Activated CD4-positive, alpha-beta T cell treated with anti-CD3 and anti-CD28 coated beads for 24 hours (primary cell): ENCODE measurements at regions not wholly inside any gene's neighbourhood (a gene's known extent, or its start where the extent isn't known, plus 50 kb on each side); places are given as distances from the start of the nearest gene placed in this dataset.
"Not testable (repeated sequence)": the region's sequence is repeated elsewhere in the genome, so short reads cannot be mapped to it uniquely, and the experiment has no call there.

Experiments used
- DNase-seq, 2 donors: peaks; one replicate each; pipeline ENCODE4 v3.0.0-alpha.2; 2020; ENCODE audit warnings: low read depth in 2 of 2

DNA sequence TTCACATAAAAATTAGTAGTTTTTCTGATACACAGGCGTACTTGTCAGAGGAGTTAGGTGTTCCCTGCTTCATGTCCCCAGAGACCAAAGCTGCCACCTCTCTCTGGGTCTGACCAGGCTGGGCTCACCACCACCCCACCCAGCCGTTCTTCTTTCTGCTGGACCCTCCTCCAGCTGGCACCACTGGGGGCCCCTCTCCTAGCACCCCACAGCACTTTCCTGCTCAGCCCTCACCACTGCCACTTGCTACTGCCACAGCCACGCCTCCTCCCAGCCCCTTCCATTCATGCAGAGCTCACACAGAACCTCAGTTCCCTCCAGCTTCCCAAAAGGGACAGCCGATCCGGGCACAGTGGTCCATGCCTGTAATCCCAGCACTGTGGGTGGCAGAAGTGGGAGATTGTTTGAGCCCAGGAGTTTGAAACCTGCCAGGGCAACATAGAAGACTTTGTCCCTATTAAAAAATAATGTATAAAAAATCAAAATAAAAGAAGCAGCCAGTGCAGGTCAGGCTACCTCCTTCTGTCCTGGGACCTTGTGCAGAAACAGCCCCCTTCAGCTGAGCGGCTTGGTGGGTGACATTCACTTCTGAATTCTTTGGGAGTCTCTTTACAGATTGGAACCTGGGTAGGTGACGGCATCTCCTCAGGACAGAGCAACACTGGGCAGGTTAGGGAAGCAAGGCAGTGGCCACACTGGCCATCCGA is 208.3 kb downstream of the TOMM20 start:
- no peak for DNase-seq

DNA sequence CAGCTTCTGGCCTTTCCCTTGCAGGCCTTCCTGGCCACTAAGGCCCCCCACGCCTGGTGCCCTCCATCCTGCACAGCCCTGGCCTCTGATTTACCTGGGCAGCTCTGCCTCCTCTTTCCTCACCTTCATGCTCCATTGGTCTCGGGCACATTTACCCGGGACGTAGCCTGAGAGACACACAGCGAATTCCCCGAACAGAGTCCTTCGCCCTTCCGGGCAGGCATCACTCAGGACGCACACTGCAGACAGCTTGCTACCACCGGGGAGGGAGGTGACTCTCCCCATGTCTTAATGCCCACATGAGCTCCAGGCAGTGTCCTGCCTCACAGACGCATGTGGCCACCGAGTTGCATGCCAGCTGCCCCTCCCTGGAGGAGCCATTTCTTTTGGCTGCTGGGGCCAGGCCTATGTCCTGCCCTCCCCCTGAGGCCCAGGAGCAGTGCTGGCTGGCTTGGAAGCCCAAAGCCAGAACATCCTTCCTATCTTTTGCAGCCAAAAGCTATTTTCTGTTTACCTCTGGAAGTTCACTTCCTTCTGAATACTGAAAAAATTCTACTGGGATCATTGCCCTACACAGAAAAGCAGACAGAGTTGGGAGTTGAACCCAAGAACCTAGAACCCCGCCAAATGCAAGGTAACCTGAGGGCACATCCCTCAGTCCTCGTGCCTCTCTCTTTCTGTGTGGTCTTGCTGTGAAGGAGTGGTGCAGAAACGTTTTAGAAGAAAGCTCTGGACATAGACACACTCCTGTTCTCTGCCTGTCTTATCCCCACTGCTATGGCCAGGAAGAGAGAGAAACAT is 209.5 kb downstream of the TOMM20 start:
- DNase-seq: no peak

DNA sequence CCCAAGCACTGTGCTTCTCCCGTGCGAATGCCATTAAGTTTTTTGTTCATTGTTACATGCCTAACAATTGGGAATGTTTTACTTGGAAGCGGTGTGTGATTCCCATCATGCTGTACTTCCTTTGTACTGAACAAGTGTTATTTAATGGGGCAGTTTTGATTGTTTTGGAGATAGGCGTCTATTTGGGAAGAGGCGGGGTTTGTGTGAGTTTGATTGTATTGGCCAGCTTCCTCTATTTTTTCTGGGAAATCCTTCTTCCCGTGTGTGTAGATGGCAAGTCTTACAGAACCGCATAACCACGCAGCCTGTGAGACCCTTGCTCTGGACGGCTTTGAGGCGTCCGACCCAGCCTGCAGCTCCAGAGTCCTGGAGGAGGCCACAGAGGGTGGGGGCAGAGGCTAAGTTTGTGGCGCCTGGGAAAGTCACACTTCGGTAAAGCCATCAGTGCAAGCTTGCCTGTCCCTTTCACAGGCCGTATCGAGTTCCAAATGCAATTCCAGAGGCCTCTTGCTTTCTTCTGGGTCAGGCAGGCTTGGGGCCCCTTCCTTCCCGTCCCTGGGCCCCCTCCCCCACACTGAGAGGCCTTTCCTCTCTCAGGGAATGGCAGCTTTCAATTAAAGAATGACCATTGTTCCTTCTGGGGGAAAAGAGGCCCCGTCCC is 210.3 kb downstream of the TOMM20 start:
- no peak for DNase-seq

DNA sequence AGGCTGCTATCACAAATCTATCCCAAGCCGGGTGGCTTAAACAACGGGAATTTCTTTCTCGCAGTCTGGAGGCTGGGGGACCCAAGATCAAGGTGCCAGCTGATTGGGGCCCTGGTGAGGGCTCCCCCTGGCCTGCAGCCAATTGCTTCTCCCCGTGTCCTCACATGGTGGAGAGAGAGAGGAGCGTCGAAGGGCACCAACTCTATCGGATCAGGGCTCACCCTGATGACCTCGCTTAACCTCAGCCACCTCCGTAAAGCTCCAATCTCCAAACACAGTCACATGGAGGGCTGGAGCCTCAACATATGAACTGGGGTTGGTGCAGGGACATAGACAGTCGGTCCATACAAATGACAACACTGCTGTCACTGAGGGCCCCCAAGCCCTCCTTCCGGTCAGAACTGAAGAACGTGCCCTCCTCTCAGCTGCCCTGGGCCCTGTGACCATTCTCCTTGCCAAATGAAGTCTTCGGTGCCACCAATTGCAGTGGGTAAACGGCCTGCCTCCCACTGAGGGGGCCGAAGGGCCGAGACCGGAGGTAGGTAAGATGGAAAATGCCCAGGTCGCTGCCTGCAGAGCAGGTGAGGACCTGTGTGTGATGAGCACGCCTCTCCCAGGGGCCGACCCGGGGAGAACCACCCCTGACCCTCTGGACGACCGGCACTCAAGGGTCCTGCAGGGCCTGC is 211.0 kb downstream of the TOMM20 start:
- DNase-seq: no peak

DNA sequence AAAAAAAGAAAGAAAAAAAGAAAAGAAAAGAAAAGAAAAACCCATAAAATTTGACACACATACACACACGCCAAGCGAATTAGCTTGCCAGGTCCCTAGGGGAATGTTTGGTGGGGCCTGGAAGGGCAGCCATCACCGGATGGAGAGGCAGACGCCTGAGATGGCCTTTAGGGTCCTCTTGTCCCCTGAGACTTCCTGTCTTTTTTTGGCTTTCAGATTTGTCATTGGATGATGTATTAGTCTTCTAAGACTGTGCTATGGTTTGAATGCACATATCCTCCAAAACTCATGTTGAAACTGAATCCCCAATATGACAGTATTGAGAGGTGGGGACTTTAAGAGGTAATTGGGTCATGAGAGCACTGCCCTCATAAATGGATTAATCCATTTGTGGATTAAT is 211.8 kb downstream of the TOMM20 start:
- no peak for DNase-seq

DNA sequence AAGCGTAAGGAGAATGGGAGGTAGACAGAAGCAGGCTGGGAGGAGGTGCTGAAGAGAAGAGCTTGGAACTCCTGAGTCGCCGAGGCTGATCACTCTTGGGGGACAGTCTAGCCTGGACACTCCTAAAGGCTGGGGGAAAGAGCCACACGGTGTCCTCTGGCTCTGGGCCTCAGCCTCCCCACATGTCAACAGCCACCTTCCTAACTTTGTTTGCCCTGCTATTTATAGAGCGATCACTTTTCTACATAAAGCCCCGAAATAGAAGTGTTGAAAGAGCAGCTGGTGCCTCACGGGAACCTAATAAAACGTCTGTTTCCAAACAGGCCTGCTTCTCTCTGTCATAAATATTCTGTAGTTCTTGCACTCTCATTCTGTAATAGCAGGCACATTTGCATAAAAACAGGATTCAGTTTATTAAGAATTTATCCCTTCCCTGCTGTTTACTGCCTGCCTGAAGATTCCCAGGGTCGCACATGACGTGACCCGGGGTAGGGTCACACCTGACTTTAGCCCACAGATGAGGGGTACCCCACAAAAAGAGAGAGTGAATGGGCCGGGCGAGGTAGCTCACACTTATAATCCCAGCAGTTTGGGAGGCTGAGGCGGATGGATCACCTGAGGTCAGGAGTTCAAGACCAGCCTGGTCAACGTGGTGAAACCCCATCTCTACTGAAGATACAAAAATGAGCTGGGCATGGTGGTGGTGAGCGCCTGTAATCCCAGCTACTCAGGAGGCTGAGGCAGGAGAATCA is 212.5 kb downstream of the TOMM20 start:
- no peak for DNase-seq

DNA sequence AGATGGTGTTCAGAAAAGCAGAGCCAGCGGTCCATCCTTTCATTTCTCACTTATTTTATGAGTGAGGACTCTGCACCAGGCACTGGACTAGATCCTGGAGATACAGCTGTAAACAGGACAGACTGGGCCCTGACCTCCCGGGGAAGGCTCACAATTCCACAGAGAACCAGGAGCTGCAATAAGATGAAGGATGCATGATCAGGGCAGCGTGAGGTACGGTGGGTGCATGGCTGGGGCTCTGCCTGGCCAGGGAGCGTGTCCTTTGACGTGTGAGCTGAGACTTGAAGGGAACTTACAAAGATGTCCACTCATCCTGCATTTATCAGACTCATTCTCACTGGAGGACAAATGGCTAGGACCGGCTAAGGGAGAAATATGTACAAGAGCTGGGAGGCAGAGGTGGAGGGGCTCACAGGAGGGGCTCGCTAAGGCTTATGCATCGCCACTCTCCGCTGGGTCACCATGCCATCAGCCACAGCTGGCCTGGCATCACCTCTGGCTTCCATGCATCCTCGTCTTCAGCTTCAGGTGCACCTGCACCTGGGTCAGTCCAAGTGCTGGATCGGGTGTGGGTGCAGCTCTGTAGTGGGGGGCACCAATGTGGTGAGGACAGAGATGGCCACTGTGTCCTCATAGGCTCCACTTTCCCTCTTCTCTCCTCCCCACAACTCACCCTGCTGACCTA is 213.9 kb downstream of the TOMM20 start:
- no peak for DNase-seq

DNA sequence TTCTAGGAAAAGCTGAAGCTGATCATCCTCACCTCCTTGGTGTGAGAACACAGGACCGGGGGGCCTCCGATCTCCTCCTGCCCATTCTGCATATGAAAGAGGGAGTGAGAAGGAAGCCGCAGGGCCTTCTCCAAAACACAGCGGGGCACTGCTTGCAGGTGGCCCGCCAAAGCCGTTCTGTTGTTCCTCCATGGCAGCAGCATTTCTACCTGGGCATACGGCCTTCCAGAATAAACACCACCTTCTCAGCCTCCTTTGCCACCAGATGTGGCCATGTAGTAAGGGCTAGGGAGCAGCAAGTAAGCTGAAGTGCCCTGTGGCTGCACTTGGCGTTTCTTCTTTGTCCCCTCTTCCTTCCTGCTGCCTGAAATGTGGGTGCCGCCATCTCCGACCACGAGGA is 214.9 kb downstream of the TOMM20 start:
- DNase-seq: no peak

DNA sequence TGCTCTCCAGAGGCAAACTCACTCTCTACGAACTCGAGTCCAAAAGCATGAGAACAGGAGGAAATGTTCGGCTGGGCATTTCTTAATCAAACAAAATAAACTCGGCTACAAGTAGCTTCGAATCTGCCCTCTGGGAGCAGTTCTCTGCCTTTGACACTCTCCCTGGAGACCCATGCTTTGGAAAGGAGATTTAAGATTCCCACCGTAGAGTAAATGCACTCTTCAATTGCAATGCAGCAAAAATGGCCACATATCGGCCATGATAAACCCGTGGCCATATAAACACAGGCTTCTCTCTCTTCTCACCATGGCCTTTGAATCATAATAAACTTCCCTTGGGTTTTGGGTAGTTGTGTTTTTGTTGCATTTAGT is 215.4 kb downstream of the TOMM20 start:
- no peak for DNase-seq

DNA sequence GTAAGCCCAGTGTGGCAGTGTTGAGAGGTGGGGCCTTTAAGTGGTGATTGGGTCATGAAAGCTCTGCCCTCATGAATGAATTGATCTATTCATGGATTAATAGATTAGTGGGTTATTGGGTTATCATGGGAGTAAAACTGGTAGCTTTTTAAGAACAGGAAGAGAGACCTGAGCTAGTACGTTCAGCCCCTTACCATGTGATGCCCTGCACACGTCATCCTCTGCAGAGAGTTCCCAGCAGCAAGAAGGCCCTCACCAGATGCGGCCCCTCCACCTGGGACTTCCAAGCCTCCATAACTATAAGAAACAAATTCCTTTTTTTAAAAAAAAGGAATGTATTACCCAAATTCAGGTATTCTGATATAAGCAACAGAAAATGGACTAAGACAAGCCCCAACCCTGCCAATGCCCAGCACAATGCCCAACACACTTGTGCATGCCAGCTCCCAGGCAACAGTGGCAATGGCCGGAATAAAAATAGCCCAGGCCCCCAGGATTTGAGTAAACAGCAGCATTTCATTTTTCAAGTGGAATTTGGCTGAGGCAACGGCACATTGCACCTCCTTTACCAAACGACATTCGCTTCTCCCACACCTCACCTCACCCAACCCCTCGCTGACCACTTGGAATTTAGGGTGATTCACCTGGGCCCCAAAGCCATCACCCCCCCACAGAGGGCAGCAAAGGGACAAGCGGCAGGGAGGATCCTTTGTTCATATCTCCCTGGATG is 215.9 kb downstream of the TOMM20 start:
- no peak for DNase-seq

DNA sequence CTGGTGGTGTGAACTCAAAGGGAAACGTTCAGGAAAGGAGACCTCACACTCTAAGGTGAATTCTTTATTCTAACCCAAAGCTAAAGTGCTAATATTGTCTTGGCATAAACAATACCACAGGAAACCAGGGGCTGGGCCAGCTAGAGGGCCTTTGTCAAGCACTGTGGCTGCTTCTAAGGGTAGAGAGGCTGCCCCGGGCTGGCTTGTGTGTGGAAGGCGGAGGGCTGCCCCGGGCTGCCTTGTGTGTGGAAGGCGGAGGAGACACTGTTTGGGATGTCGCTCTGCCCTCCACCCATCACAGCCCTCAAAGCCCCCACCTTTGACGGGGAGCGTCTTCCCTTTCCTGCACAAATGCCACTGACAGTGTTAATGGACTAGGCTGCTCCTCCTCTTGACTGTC is 216.8 kb downstream of the TOMM20 start:
- DNase-seq: no peak

DNA sequence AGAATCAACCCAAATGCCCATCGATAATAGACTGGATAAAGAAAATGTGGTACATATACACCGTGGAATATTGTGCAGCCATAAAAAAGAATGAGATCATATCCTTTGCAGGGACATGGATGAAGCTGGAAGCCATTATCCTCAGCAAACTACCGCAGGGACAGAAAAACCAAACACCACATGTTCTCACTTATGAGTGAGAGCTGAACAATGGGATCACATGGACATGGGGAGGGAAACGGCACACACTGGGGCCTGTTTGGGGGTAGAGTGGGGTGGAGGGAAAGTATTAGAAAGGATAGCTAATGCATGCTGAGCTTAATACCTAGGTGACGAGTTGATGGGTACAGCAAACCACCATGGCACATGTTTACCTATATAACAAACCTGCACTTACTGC is 217.5 kb downstream of the TOMM20 start:
- DNase-seq: not testable (repeated sequence)

DNA sequence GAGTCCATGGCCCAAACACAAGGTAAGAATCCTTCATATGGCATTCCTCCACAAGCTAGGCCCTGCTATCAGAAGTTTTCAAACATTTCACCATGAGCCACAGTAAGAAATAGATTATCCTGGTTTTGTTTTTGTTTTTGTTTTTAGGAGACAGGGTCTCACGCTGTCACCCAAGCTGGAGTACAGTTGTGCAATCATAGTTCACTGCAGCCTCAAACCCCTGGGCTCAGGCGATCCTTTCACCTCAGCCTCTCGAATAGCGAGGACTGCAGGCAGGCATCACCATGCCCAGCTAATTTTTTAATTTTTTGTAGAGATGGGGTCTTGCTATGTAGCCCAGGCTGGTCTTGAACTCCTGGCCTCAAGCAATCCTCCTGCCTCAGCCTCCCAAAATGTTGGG is 218.8 kb downstream of the TOMM20 start:
- DNase-seq: no peak

DNA sequence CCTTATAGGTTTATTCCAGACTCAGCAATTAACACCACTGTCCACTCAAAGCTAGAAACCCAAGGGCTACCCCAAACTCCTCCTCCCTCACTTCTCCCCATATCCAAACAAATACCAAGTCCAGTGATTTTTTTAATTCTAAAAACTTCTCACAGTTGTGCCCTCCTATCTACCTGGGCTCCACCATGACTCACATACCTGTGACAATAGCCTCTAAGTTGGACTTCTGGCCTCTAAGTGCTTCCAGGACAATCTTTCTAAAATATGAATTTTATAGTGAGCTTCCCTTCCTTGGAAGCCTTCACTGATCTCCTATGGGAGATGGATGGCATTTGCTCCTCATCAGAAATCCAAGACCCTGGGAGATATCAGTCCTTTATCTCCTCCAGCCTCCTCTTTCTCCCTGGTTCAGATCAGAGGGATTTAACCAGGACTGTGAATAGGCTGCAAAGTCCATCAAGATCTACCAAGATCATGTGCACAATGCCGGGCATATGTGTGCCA is 219.3 kb downstream of the TOMM20 start:
- no peak for DNase-seq

DNA sequence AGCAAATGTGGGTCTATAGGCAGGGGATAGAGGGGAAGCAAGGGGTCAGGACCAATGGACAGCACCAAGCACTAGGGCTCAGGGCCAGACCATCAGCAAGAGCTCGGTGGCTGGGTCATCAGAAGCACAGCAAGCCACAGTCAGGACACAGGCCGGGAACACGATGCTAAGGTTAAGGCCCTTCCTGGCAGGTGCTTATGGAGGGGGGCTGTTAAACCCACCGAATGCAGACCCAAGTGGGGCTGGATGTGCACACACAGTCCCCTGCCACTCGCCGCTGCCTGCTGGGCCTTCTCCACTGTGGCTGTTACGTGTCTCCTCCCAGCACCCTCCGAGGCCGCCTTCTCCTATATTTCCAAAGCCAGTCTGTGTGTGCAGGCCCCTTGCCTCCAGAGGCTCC is 220.1 kb downstream of the TOMM20 start:
- no peak for DNase-seq

DNA sequence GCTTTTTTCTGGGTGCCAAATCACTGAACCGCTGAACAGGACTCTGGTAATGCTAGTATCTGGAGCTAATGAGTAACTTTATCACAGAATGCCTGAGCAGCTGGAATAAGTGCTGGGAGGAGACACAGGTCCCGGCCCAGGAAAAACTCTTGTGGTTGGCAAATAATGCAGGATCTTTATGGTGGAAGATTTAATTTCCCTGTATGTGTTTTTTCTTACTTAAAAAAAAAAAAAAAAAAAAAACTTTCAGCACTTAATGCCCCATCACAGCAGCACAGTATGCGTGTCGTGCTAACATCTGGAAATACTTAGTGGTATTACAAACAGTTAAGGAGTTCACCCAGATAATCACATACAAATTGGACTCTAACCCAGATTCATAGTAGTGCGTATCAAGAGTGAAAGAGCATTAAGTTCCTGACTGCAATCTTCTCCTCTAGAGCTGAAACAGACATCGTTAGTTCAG is 220.7 kb downstream of the TOMM20 start:
- DNase-seq: no peak

DNA sequence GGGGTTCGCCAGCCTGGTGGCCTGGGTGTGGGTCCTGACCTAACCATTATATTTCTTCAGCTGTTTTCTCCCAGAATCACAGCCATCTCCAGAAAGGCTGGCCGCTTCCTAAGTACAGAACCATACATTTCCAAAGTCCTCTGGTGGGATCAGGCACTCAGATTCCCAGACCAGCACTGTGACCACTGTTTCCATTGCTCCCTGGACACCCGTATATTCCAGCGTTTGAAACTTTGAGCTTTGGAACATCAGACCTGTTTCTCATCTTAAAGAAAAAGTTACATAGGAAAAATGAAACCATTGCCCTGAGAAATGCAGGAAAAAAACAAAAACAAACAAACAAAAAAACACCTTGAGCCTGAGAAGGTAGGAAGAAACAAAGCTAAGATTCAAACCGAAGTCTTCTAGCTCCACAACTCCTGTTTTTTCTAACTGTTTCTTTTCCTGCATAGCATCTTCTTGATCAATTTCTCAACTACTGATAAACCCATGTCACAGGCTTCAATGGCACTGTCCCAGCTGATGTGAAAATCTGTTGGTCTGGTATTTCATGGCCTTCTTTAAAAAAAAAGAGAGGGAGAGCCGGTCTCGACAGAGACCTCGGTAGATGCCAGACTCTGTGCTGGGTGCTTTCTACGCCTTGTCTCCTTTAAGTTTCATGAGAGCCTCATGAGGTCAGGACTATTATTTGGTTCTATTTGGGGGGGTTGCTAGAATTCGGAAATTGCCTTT is 221.3 kb downstream of the TOMM20 start:
- no peak for DNase-seq

DNA sequence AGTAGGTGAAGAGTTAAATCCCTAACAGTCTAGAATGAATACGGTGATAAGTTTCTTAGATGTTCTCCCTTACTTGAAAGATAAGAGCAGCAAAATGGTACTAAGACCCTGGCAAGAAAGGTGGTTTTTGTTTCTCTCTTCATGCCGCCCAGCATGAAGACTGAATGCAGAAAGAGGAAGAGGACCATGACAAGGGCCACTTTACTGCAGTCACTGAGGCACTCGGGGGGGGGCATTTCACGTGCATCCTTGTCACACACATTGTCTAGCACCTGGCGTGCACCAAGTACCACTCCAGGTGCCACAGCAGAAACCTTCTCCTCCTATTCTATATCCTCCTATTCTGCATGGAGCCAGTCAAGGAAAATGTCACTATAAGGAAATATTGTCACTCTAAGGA is 222.0 kb downstream of the TOMM20 start:
- DNase-seq: no peak

DNA sequence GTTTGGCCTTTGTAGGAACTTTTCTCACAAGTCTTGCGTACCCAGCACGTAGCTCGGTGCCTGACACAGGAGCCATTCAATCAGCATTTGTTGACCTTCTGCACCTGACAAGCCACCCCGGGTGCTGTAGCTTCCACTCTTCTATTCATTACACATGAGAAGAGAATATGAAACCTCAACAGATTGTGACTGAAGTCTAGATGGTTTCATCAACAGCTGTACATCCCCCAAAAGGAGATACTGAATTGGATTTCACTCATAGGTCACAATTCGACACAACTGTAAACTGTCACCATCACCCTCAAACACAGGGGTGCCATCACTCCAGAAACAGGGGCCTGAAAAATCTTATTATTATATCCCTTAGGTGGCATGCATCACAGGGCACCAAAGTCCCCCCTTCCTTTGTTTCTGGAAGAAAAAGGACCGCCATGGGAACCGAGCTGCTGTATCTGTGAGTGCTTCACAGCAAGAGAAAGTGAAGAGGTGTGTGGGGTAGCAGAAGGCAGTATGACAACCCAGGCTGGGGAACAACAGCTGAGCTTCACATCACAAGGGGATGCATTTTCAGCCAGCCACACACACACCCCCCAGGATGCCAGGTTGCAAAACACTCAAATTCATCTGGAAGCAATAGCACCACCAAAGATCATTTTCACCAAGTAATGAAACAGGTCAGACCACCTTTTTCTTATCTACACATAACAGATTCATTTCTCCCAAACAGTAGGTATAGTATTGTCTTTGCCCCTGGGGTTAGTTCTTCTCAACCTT is 225.7 kb downstream of the TOMM20 start:
- DNase-seq: no peak
